ENCODE measurements at regions not wholly inside any gene's neighbourhood (a gene's known extent, or its start where the extent isn't known, plus 50 kb on each side); places are given as distances from the start of the nearest gene placed in this dataset.

DNA sequence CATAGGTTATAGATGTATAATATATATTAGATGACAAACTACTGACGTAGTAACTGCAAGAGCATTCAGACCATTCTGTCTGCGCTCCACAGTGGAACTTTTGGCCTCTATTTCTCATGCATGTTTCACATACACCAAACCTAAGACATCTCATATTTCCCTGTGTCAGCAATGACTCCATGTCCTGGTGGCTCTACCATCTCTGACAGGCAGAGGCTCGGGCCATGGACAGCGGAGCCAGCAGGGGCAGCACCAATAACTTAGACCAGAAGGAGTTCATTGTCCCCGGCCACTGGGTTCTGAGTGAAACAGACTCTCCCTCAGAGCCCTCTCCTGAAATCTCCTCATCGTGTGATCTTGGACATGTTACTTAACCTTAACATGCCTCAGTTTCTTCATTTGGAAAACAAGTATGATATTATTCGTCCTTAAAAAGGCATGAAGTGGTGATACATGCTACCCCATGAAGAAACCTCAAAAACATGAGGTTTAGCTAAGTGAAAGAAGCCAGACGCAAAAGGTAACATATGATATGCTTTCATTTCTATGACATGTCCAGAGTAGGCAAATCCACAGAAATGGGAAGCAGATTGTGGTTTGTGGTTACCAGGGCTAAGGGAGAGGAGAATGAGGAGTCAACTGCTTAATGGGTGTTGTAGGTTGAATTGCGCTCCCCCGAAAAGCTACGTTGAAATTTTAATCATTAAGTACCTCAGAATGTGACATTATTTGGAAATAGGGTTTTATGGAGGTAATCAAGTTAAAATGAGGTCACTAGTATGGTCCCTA, 564.0 kb upstream of the JARID2 start:
- TF ChIP-seq CTCF (IDR thresholded peaks at IDR 0.05; ENCODE audit: unreplicated experiment), result no peak
- Mint-ChIP-seq H3K36me3 (ENCODE audit: insufficient read depth, unreplicated experiment) (no peaks in the 10 kb centered on the region), H3K4me3 (ENCODE audit: low read depth, unreplicated experiment) (no peak overlapping the region), H3K4me1 (ENCODE audit: low read depth, unreplicated experiment) (peaks cover 8% of the 10 kb centered on the region), H3K9me3 (ENCODE audit: low read depth, unreplicated experiment) (no peaks in the 10 kb centered on the region), H3K27ac (ENCODE audit: unreplicated experiment) (no peak overlapping the region), H3K27me3 (ENCODE audit: unreplicated experiment) (no peaks in the 10 kb centered on the region)
- CTCF ChIA-PET, result no interaction called here
- intact Hi-C loops (cut with micrococcal nuclease; ENCODE audit: unreplicated experiment), result no loop called here
- DNase-seq, result no peak
- BruUV-seq (replicated peaks), result no TSS peak

GRCh38 chr6:14682812-14683211, 563.1 kb upstream of the JARID2 start:
- intact Hi-C loops (cut with micrococcal nuclease; ENCODE audit: unreplicated experiment), result no loop called here
- Mint-ChIP-seq H3K4me1 (ENCODE audit: low read depth, unreplicated experiment) (peaks cover 8% of the 10 kb centered on the region), H3K27me3 (ENCODE audit: unreplicated experiment) (no peaks in the 10 kb centered on the region), H3K36me3 (ENCODE audit: insufficient read depth, unreplicated experiment) (no peaks in the 10 kb centered on the region), H3K4me3 (ENCODE audit: low read depth, unreplicated experiment) (no peak overlapping the region), H3K9me3 (ENCODE audit: low read depth, unreplicated experiment) (no peaks in the 10 kb centered on the region), H3K27ac (ENCODE audit: unreplicated experiment) (no peak overlapping the region)
- CTCF ChIA-PET, result no interaction called here
- DNase-seq, result no peak
- no peak for TF ChIP-seq CTCF (IDR thresholded peaks at IDR 0.05; ENCODE audit: unreplicated experiment)
- BruUV-seq (replicated peaks), result no TSS peak

DNA sequence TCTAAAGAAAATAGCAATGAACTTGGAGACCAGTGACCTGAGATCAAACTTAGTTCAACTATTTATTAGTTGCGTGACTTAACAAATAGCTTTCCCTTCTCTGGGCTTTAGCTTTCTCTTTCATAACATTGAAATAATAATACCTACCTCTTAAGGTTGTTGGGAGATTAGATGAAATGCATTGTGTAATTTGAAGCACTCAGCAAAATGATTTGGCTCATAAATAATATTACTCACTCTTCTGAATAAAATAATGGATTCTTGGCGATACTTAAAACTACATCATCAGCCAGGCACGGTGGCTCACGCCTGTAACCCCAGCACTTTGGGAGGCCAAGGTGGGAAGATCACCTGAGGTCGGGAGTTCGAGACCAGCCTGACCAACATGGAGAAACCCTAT, 556.2 kb upstream of the JARID2 start:
- intact Hi-C loops (cut with micrococcal nuclease; ENCODE audit: unreplicated experiment), result no loop called here
- Mint-ChIP-seq H3K27me3 (ENCODE audit: unreplicated experiment) (no peaks in the 10 kb centered on the region), H3K9me3 (ENCODE audit: low read depth, unreplicated experiment) (no peaks in the 10 kb centered on the region), H3K4me1 (ENCODE audit: low read depth, unreplicated experiment) (no peaks in the 10 kb centered on the region), H3K36me3 (ENCODE audit: insufficient read depth, unreplicated experiment) (no peaks in the 10 kb centered on the region), H3K27ac (ENCODE audit: unreplicated experiment) (no peak overlapping the region), H3K4me3 (ENCODE audit: low read depth, unreplicated experiment) (no peak overlapping the region)
- no peak for DNase-seq
- BruUV-seq (replicated peaks), result no TSS peak
- no peak for TF ChIP-seq CTCF (IDR thresholded peaks at IDR 0.05; ENCODE audit: unreplicated experiment)
- CTCF ChIA-PET, result no interaction called here

- Mint-ChIP-seq H3K27me3 (ENCODE audit: unreplicated experiment) (no peaks in the 10 kb centered on the region), H3K27ac (ENCODE audit: unreplicated experiment) (no peak overlapping the region), H3K4me1 (ENCODE audit: low read depth, unreplicated experiment) (no peaks in the 10 kb centered on the region), H3K9me3 (ENCODE audit: low read depth, unreplicated experiment) (no peaks in the 10 kb centered on the region), H3K36me3 (ENCODE audit: insufficient read depth, unreplicated experiment) (no peaks in the 10 kb centered on the region), H3K4me3 (ENCODE audit: low read depth, unreplicated experiment) (no peak overlapping the region)
- TF ChIP-seq CTCF (IDR thresholded peaks at IDR 0.05; ENCODE audit: unreplicated experiment), result no peak
- CTCF ChIA-PET, result no interaction called here
- BruUV-seq (replicated peaks), result no TSS peak
- no peak for DNase-seq
- intact Hi-C loops (cut with micrococcal nuclease; ENCODE audit: unreplicated experiment), result no loop called here
Measured at GRCh38 chr6:14690120-14691056, 555.5 kb upstream of the JARID2 start.
